Mammary epithelial cell (primary cell): ENCODE measurements at regions not wholly inside any gene's neighbourhood (a gene's known extent, or its start where the extent isn't known, plus 50 kb on each side); places are given as distances from the start of the nearest gene placed in this dataset.

Source experiments
- CTCF ChIP-seq, 2 donors: IDR thresholded peaks in 1 of 2; conservative IDR thresholded peaks in 1 of 2; 2 replicates each; pipeline ENCODE4 v1.5.1; 2011 to 2012; ENCODE audit warnings: inconsistent platforms in 2 of 2, low read length in 2 of 2, mild to moderate bottlenecking in 2 of 2, control low read depth in 1 of 2, low read depth in 1 of 2; ENCODE audit not compliant: insufficient read depth in 1 of 2; ENCODE audit errors: extremely low read depth in 1 of 2
- EZH2 ChIP-seq: IDR thresholded peaks from 2 replicates; pipeline ENCODE4 v1.6.1; 2012; ENCODE audit warnings: low read length, inconsistent platforms, borderline replicate concordance

DNA sequence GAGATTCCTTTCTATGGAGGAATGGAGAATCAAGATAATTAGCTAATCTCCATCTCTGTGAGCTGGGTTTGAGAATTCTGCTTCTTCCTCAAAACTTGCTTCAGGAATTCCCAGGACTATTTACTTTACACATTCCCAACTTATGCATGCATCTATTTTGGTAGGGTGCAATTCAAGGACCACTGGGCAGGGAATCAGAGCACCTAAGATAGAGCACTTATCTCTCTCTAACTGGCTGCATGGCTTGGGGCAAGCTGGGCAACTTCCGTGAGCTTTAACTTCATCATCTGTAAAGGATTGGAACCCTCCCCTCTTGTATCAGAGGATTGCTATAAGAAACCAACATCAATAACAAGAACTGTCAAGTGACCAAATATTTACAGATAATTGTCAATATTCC lies 160.2 kb downstream of the PDCD6IP start:
- TF ChIP-seq EZH2 (no peak), CTCF (conservative IDR thresholded peaks at IDR 0.05 in 1 of 2, IDR thresholded peaks at IDR 0.05 in 1 of 2; ENCODE audit: extremely low read depth in 1 of 2, insufficient read depth in 1 of 2, low read depth in 1 of 2, low read length in 2 of 2) (no peak)
